DMS79 (cell line): ENCODE measurements at regions not wholly inside any gene's neighbourhood (a gene's known extent, or its start where the extent isn't known, plus 50 kb on each side); places are given as distances from the start of the nearest gene placed in this dataset.

Experiments
- DNase-seq: peaks from one replicate; lab custom pipeline; 2025; lab: John Stamatoyannopoulos, UW

- DNase-seq = no peak
Observed at GRCh38 chr14:96727980-96728717, 69.0 kb upstream of the VRK1 start.

GRCh38 chr14:96729889-96730288 is 67.3 kb upstream of the VRK1 start:
- peak; percentile 42 for DNase-seq

- no peak for DNase-seq
Observed at GRCh38 chr14:96730386-96730785, 66.8 kb upstream of the VRK1 start.

- DNase-seq = no peak
Observed at GRCh38 chr14:96734076-96734622, 63.0 kb upstream of the VRK1 start.

- DNase-seq = peak; percentile 81
Observed at GRCh38 chr14:96735526-96735925, 61.7 kb upstream of the VRK1 start.

GRCh38 chr14:96736439-96736838 is 60.7 kb upstream of the VRK1 start:
- DNase-seq = no peak

GRCh38 chr14:96737881-96738280 is 59.3 kb upstream of the VRK1 start:
- no peak for DNase-seq

GRCh38 chr14:96739200-96739910 is 57.8 kb upstream of the VRK1 start:
- DNase-seq = peak; percentile 33

GRCh38 chr14:96741151-96741977 is 55.8 kb upstream of the VRK1 start:
- DNase-seq = no peak

GRCh38 chr14:96744262-96744661 is 52.9 kb upstream of the VRK1 start:
- no peak for DNase-seq

GRCh38 chr14:96745500-96746051 is 51.6 kb upstream of the VRK1 start:
- no peak for DNase-seq

GRCh38 chr14:96746101-96746500 is 51.1 kb upstream of the VRK1 start:
- no peak for DNase-seq

- no peak for DNase-seq
Observed at GRCh38 chr14:96747006-96747405, 50.2 kb upstream of the VRK1 start.
